ENCODE measurements at regions not wholly inside any gene's neighbourhood (a gene's known extent, or its start where the extent isn't known, plus 50 kb on each side); places are given as distances from the start of the nearest gene placed in this dataset.

GRCh38 chr13:109331011-109331433, 455.4 kb downstream of the IRS2 start:
- no peak overlapping the region for H3K4me3 ChIP-seq (ENCODE audit: low read depth, low read length)
- no peak for DNase-seq (ENCODE audit: low read depth)
- TF ChIP-seq CTCF (IDR thresholded peaks at IDR 0.05; ENCODE audit: insufficient read depth, low read depth, low read length, missing control alignments) = no peak

GRCh38 chr13:109330123-109330522, 456.3 kb downstream of the IRS2 start:
- no peak for TF ChIP-seq CTCF (IDR thresholded peaks at IDR 0.05; ENCODE audit: insufficient read depth, low read depth, low read length, missing control alignments)
- DNase-seq (ENCODE audit: low read depth) = no peak
- H3K4me3 ChIP-seq (ENCODE audit: low read depth, low read length) = no peak overlapping the region

- TF ChIP-seq CTCF (IDR thresholded peaks at IDR 0.05; ENCODE audit: insufficient read depth, low read depth, low read length, missing control alignments) = no peak
- no peak overlapping the region for H3K4me3 ChIP-seq (ENCODE audit: low read depth, low read length)
- no peak for DNase-seq (ENCODE audit: low read depth)
Measured at GRCh38 chr13:109329175-109329574, 457.2 kb downstream of the IRS2 start.

- no peak for DNase-seq (ENCODE audit: low read depth)
- no peak for TF ChIP-seq CTCF (IDR thresholded peaks at IDR 0.05; ENCODE audit: insufficient read depth, low read depth, low read length, missing control alignments)
- no peak overlapping the region for H3K4me3 ChIP-seq (ENCODE audit: low read depth, low read length)
Measured at GRCh38 chr13:109326601-109327000, 459.8 kb downstream of the IRS2 start.

- DNase-seq (ENCODE audit: low read depth) = no peak
- TF ChIP-seq CTCF (IDR thresholded peaks at IDR 0.05; ENCODE audit: insufficient read depth, low read depth, low read length, missing control alignments) = no peak
- H3K4me3 ChIP-seq (ENCODE audit: low read depth, low read length) = no peak overlapping the region
Measured at GRCh38 chr13:109323338-109323737, 463.0 kb downstream of the IRS2 start.

- no peak for TF ChIP-seq CTCF (IDR thresholded peaks at IDR 0.05; ENCODE audit: insufficient read depth, low read depth, low read length, missing control alignments)
- DNase-seq (ENCODE audit: low read depth) = no peak
- no peak overlapping the region for H3K4me3 ChIP-seq (ENCODE audit: low read depth, low read length)
Measured at GRCh38 chr13:109318945-109319590, 467.3 kb downstream of the IRS2 start.

GRCh38 chr13:109315481-109315880, 470.9 kb downstream of the IRS2 start:
- TF ChIP-seq CTCF (IDR thresholded peaks at IDR 0.05; ENCODE audit: insufficient read depth, low read depth, low read length, missing control alignments) = no peak
- no peak for DNase-seq (ENCODE audit: low read depth)
- no peak overlapping the region for H3K4me3 ChIP-seq (ENCODE audit: low read depth, low read length)

All from GM12865 (cell line).